RWPE2 (cell line): ENCODE measurements at regions not wholly inside any gene's neighbourhood (a gene's known extent, or its start where the extent isn't known, plus 50 kb on each side); places are given as distances from the start of the nearest gene placed in this dataset.
A peak's percentile ranks its signal among the peaks of the same experiment; 100 is the strongest.

ENCODE experiments used
- ATAC-seq: fragments of 200-7000 bp; cut with Tn5 transposase; 3 replicates; pipeline ENCODE4 v1.9.1; 2021; ENCODE audit warnings: low read depth
- DNase-seq: peaks from one replicate; pipeline ENCODE4 v3.0.0-alpha.2; 2020; ENCODE audit warnings: low spot score
- H3K27ac ChIP-seq: fragments of 450-650 bp; 2 replicates; pipeline ENCODE4 v1.5.1; 2017; ENCODE audit warnings: mild to moderate bottlenecking; ENCODE audit not compliant: poor library complexity, severe bottlenecking
- H3K27me3 ChIP-seq: fragments of 250-450 bp; sonication (Bioruptor Pico); 2 replicates; pipeline ENCODE4 v1.5.1; 2021; ENCODE audit warnings: mild to moderate bottlenecking, moderate library complexity; ENCODE audit not compliant: insufficient read depth, poor library complexity, severe bottlenecking
- H3K36me3 ChIP-seq: fragments of 250-450 bp; sonication (Bioruptor Pico); 2 replicates; pipeline ENCODE4 v1.5.1; 2020; ENCODE audit warnings: low read depth, mild to moderate bottlenecking, moderate library complexity
- H3K4me1 ChIP-seq: fragments of 250-450 bp; sonication (Bioruptor Pico); 2 replicates; pipeline ENCODE4 v1.5.1; 2021; ENCODE audit warnings: mild to moderate bottlenecking, moderate library complexity; ENCODE audit not compliant: insufficient read depth, poor library complexity, severe bottlenecking
- H3K4me3 ChIP-seq: fragments of 250-450 bp; sonication (Bioruptor Pico); 2 replicates; pipeline ENCODE4 v1.5.1; 2021; ENCODE audit warnings: mild to moderate bottlenecking, moderate library complexity; ENCODE audit not compliant: severe bottlenecking
- H3K9me3 ChIP-seq: fragments of 250-450 bp; sonication (Bioruptor Pico); 2 replicates; pipeline ENCODE4 v1.5.1; 2021; ENCODE audit warnings: mild to moderate bottlenecking, moderate library complexity; ENCODE audit not compliant: severe bottlenecking
- CTCF ChIP-seq: fragments of 450-650 bp; IDR thresholded peaks from one replicate; pipeline ENCODE4 v1.5.1; 2017; ENCODE audit warnings: mild to moderate bottlenecking, moderate library complexity; ENCODE audit not compliant: poor library complexity, severe bottlenecking

- H3K27ac ChIP-seq, result peak overlapping the region; percentile 96
Measured at GRCh38 chr6:25193460-25194171, 85.6 kb upstream of the CARMIL1 start.

GRCh38 chr6:25194172-25194678 is 84.9 kb upstream of the CARMIL1 start:
- H3K4me1 ChIP-seq, result peaks cover 25% of the 10 kb centered on the region
- no peak overlapping the region for H3K4me3 ChIP-seq
- ATAC-seq, result peak; percentile 47; the same call in 2 of the 3 replicates

More at GRCh38 chr6:25193460-25194171, 85.6 kb upstream of the CARMIL1 start:
- no peaks in the 10 kb centered on the region for H3K36me3 ChIP-seq
- peak; percentile 66 for ATAC-seq
- no peaks in the 10 kb centered on the region for H3K27me3 ChIP-seq
- no peaks in the 10 kb centered on the region for H3K9me3 ChIP-seq
- no peak for DNase-seq
- no peak for TF ChIP-seq CTCF
- H3K4me1 ChIP-seq, result peaks cover 25% of the 10 kb centered on the region
- no peak overlapping the region for H3K4me3 ChIP-seq

GRCh38 chr6:25196464-25196863 is 82.7 kb upstream of the CARMIL1 start:
- H3K9me3 ChIP-seq, result no peaks in the 10 kb centered on the region
- H3K27me3 ChIP-seq, result no peaks in the 10 kb centered on the region
- H3K4me1 ChIP-seq, result peaks cover 25% of the 10 kb centered on the region
- TF ChIP-seq CTCF, result no peak
- DNase-seq (no peak), ATAC-seq (no peak)
- H3K4me3 ChIP-seq, result no peak overlapping the region
- H3K36me3 ChIP-seq, result no peaks in the 10 kb centered on the region
- H3K27ac ChIP-seq, result no peak overlapping the region

More at GRCh38 chr6:25194172-25194678, 84.9 kb upstream of the CARMIL1 start:
- TF ChIP-seq CTCF, result no peak
- Histone ChIP-seq H3K27me3 (no peaks in the 10 kb centered on the region), H3K27ac (peak overlapping the region; percentile 96), H3K36me3 (no peaks in the 10 kb centered on the region), H3K9me3 (no peaks in the 10 kb centered on the region)
- no peak for DNase-seq

- peaks cover 25% of the 10 kb centered on the region for H3K4me1 ChIP-seq
- TF ChIP-seq CTCF, result no peak
- H3K27ac ChIP-seq, result no peak overlapping the region
- no peaks in the 10 kb centered on the region for H3K36me3 ChIP-seq
- no peaks in the 10 kb centered on the region for H3K9me3 ChIP-seq
- ATAC-seq (no peak), DNase-seq (no peak)
- H3K27me3 ChIP-seq, result no peaks in the 10 kb centered on the region
- no peak overlapping the region for H3K4me3 ChIP-seq
Measured at GRCh38 chr6:25197111-25197510, 82.1 kb upstream of the CARMIL1 start.

GRCh38 chr6:25199544-25199943 is 79.6 kb upstream of the CARMIL1 start:
- ATAC-seq, result no peak
- DNase-seq, result no peak
- no peaks in the 10 kb centered on the region for H3K36me3 ChIP-seq
- no peak for TF ChIP-seq CTCF
- H3K4me1 ChIP-seq, result peaks cover 5% of the 10 kb centered on the region
- H3K27ac ChIP-seq, result no peak overlapping the region
- H3K9me3 ChIP-seq, result no peaks in the 10 kb centered on the region
- H3K27me3 ChIP-seq, result no peaks in the 10 kb centered on the region
- H3K4me3 ChIP-seq, result no peak overlapping the region
